ENCODE measurements at regions not wholly inside any gene's neighbourhood (a gene's known extent, or its start where the extent isn't known, plus 50 kb on each side); places are given as distances from the start of the nearest gene placed in this dataset.

DNA sequence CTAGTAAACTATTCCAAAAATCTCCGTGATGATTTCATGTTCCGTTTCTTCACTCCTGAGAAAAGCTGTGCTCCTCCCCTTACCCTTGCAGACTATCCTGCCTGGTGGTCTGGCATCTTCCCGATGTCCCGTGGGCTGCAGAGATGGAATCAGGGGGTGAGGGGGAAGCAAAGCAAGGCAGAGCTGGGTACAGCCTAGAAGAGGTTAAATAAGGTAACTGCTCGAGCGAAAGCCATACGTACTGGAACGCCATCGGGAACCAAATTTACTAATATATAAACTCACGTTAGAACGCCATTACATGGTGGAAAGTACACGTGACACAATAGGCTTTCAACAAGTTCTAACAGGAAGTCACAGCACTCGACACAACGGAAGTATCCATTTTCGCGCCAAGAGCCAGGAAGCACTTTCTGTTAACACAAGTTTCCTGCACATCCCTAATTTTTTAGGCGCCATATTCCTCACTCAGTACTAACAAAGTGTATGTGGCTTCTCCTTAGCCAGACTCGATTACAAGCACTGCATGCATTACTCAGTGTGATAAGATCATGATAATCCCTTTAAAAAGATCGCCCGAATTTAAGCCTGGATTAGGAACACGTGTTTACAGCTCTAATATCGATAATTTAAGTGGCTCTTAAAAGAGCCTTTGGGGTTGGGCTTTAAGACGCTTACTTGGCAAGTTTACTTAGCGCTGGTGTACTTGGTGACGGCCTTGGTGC is 101.6 kb upstream of the PRSS16 start:
- POLR2A ChIA-PET: interaction anchor here (0.6 to 8.3 kb wide), 27 partner anchors 9 to 1121 kb away, joined by 3 to 286 read pairs (median 6); partner anchors contain the start of gene HMGN4
- H3K4me3 Mint-ChIP-seq: no peak overlapping the region
- no peaks in the 10 kb centered on the region for H3K9me3 Mint-ChIP-seq
- H3K4me1 Mint-ChIP-seq: peaks cover 33% of the 10 kb centered on the region
- peak; percentile 26 for DNase-seq (ENCODE audit: low spot score)
- H3K27me3 Mint-ChIP-seq (ENCODE audit: low read depth): no peaks in the 10 kb centered on the region
- CTCF ChIA-PET: interaction anchor here (1.5 to 2.1 kb wide), 2 partner anchors 13 to 19 kb away, joined by 5 to 6 read pairs; a partner anchor contains a TSS
- no peak overlapping the region for H3K27ac Mint-ChIP-seq
- peaks cover 6% of the 10 kb centered on the region; the same call in 1 of the 2 replicates for H3K36me3 Mint-ChIP-seq
- peak; percentile 10 for ATAC-seq
- TF ChIP-seq, protein P1, sequence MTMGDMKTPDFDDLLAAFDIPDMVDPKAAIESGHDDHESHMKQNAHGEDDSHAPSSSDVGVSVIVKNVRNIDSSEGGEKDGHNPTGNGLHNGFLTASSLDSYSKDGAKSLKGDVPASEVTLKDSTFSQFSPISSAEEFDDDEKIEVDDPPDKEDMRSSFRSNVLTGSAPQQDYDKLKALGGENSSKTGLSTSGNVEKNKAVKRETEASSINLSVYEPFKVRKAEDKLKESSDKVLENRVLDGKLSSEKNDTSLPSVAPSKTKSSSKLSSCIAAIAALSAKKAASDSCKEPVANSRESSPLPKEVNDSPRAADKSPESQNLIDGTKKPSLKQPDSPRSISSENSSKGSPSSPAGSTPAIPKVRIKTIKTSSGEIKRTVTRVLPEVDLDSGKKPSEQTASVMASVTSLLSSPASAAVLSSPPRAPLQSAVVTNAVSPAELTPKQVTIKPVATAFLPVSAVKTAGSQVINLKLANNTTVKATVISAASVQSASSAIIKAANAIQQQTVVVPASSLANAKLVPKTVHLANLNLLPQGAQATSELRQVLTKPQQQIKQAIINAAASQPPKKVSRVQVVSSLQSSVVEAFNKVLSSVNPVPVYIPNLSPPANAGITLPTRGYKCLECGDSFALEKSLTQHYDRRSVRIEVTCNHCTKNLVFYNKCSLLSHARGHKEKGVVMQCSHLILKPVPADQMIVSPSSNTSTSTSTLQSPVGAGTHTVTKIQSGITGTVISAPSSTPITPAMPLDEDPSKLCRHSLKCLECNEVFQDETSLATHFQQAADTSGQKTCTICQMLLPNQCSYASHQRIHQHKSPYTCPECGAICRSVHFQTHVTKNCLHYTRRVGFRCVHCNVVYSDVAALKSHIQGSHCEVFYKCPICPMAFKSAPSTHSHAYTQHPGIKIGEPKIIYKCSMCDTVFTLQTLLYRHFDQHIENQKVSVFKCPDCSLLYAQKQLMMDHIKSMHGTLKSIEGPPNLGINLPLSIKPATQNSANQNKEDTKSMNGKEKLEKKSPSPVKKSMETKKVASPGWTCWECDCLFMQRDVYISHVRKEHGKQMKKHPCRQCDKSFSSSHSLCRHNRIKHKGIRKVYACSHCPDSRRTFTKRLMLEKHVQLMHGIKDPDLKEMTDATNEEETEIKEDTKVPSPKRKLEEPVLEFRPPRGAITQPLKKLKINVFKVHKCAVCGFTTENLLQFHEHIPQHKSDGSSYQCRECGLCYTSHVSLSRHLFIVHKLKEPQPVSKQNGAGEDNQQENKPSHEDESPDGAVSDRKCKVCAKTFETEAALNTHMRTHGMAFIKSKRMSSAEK (CRISPR knock-in tag; IDR thresholded peaks at IDR 0.05; ENCODE audit: borderline replicate concordance): peak; percentile 99
- TF ChIP-seq ZNF416 (CRISPR knock-in tag; IDR thresholded peaks at IDR 0.05) (peak; percentile 96), ATF1 (CRISPR knock-in tag; IDR thresholded peaks at IDR 0.05) (no peak), EMX1 (CRISPR knock-in tag; IDR thresholded peaks at IDR 0.05) (peak; percentile 97), SMAD3 (CRISPR knock-in tag; IDR thresholded peaks at IDR 0.05; ENCODE audit: borderline replicate concordance) (peak; percentile 9; the same call in 1 of the 2 replicates), CREM (CRISPR knock-in tag; IDR thresholded peaks at IDR 0.05) (peak; percentile 36), TP53 (CRISPR knock-in tag; IDR thresholded peaks at IDR 0.05) (peak; percentile 77; the same call in 1 of the 2 replicates), GABPB1 (CRISPR knock-in tag; IDR thresholded peaks at IDR 0.05) (no peak; the same call in 1 of the 2 replicates), FOXP1 (CRISPR knock-in tag; IDR thresholded peaks at IDR 0.05; ENCODE audit: borderline replicate concordance) (no peak)
- TF ChIP-seq, protein P2, sequence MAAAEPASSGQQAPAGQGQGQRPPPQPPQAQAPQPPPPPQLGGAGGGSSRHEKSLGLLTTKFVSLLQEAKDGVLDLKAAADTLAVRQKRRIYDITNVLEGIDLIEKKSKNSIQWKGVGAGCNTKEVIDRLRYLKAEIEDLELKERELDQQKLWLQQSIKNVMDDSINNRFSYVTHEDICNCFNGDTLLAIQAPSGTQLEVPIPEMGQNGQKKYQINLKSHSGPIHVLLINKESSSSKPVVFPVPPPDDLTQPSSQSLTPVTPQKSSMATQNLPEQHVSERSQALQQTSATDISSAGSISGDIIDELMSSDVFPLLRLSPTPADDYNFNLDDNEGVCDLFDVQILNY (CRISPR knock-in tag; IDR thresholded peaks at IDR 0.05): peak; percentile 86
- TF ChIP-seq, protein P3, sequence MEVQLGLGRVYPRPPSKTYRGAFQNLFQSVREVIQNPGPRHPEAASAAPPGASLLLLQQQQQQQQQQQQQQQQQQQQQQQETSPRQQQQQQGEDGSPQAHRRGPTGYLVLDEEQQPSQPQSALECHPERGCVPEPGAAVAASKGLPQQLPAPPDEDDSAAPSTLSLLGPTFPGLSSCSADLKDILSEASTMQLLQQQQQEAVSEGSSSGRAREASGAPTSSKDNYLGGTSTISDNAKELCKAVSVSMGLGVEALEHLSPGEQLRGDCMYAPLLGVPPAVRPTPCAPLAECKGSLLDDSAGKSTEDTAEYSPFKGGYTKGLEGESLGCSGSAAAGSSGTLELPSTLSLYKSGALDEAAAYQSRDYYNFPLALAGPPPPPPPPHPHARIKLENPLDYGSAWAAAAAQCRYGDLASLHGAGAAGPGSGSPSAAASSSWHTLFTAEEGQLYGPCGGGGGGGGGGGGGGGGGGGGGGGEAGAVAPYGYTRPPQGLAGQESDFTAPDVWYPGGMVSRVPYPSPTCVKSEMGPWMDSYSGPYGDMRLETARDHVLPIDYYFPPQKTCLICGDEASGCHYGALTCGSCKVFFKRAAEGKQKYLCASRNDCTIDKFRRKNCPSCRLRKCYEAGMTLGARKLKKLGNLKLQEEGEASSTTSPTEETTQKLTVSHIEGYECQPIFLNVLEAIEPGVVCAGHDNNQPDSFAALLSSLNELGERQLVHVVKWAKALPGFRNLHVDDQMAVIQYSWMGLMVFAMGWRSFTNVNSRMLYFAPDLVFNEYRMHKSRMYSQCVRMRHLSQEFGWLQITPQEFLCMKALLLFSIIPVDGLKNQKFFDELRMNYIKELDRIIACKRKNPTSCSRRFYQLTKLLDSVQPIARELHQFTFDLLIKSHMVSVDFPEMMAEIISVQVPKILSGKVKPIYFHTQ (CRISPR knock-in tag; IDR thresholded peaks at IDR 0.05): peak; percentile 99
- TF ChIP-seq, protein P4, sequence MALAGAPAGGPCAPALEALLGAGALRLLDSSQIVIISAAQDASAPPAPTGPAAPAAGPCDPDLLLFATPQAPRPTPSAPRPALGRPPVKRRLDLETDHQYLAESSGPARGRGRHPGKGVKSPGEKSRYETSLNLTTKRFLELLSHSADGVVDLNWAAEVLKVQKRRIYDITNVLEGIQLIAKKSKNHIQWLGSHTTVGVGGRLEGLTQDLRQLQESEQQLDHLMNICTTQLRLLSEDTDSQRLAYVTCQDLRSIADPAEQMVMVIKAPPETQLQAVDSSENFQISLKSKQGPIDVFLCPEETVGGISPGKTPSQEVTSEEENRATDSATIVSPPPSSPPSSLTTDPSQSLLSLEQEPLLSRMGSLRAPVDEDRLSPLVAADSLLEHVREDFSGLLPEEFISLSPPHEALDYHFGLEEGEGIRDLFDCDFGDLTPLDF (CRISPR knock-in tag; IDR thresholded peaks at IDR 0.05): 0 out of 2 replicates have a peak, but pooled peaks have one; percentile 32
- TF ChIP-seq, protein P5, sequence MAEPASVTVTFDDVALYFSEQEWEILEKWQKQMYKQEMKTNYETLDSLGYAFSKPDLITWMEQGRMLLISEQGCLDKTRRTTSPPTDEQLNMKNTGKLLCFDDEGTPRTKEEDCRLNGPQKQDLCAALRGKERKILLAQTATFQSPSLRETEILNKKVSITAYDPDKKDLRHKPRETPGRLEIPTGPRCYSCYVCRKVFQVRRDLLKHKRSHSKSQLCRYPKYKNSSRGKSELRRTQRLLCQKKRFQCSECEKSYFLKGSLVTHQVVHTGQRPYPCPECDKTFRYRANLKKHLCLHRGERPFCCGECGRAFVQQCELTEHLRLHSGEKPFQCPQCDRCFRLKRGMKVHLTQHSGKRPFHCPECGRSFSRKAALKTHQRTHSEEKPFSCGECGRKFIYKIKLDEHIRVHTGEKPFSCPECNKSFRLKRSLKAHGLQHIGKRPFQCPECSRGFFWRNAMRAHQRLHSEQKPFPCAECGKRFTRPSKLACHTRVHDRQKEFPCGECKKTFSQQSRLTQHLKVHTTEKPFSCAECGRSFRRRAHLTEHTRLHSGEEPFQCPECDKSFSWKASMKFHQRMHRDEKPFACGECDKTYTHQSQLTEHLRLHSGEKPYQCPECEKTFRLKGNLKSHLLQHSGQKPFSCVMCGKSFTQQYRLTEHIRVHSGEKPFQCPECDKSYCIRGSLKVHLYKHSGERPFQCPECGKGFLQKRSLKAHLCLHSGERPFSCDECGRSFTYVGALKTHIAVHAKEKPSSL (CRISPR knock-in tag; conservative IDR thresholded peaks at IDR 0.05): peak; percentile 97
- TF ChIP-seq, protein P6, sequence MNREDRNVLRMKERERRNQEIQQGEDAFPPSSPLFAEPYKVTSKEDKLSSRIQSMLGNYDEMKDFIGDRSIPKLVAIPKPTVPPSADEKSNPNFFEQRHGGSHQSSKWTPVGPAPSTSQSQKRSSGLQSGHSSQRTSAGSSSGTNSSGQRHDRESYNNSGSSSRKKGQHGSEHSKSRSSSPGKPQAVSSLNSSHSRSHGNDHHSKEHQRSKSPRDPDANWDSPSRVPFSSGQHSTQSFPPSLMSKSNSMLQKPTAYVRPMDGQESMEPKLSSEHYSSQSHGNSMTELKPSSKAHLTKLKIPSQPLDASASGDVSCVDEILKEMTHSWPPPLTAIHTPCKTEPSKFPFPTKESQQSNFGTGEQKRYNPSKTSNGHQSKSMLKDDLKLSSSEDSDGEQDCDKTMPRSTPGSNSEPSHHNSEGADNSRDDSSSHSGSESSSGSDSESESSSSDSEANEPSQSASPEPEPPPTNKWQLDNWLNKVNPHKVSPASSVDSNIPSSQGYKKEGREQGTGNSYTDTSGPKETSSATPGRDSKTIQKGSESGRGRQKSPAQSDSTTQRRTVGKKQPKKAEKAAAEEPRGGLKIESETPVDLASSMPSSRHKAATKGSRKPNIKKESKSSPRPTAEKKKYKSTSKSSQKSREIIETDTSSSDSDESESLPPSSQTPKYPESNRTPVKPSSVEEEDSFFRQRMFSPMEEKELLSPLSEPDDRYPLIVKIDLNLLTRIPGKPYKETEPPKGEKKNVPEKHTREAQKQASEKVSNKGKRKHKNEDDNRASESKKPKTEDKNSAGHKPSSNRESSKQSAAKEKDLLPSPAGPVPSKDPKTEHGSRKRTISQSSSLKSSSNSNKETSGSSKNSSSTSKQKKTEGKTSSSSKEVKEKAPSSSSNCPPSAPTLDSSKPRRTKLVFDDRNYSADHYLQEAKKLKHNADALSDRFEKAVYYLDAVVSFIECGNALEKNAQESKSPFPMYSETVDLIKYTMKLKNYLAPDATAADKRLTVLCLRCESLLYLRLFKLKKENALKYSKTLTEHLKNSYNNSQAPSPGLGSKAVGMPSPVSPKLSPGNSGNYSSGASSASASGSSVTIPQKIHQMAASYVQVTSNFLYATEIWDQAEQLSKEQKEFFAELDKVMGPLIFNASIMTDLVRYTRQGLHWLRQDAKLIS (CRISPR knock-in tag; IDR thresholded peaks at IDR 0.05; ENCODE audit: borderline replicate concordance): peak; percentile 39; the same call in 1 of the 2 replicates
- TF ChIP-seq, protein P7, sequence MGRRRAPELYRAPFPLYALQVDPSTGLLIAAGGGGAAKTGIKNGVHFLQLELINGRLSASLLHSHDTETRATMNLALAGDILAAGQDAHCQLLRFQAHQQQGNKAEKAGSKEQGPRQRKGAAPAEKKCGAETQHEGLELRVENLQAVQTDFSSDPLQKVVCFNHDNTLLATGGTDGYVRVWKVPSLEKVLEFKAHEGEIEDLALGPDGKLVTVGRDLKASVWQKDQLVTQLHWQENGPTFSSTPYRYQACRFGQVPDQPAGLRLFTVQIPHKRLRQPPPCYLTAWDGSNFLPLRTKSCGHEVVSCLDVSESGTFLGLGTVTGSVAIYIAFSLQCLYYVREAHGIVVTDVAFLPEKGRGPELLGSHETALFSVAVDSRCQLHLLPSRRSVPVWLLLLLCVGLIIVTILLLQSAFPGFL (CRISPR knock-in tag; IDR thresholded peaks at IDR 0.05; ENCODE audit: borderline replicate concordance): no peak
- TF ChIP-seq, protein P8, sequence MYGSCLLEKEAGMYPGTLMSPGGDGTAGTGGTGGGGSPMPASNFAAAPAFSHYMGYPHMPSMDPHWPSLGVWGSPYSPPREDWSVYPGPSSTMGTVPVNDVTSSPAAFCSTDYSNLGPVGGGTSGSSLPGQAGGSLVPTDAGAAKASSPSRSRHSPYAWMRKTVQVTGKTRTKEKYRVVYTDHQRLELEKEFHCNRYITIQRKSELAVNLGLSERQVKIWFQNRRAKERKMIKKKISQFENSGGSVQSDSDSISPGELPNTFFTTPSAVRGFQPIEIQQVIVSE (CRISPR knock-in tag; IDR thresholded peaks at IDR 0.05; ENCODE audit: borderline replicate concordance): peak; percentile 84; the same call in 1 of the 2 replicates

Data from WTC11 (cell line).